OCI-LY7 (cell line): ENCODE measurements at regions not wholly inside any gene's neighbourhood (a gene's known extent, or its start where the extent isn't known, plus 50 kb on each side); places are given as distances from the start of the nearest gene placed in this dataset.

Source experiments
- CTCF ChIP-seq: fragments of 200-600 bp; sonication (generic); conservative IDR thresholded peaks from 2 replicates; pipeline ENCODE4 v1.5.1; 2014; ENCODE audit warnings: mild to moderate bottlenecking, antibody characterized with exemption, low read length, moderate library complexity, mixed read lengths
- EZH2phosphoT487 ChIP-seq: fragments of 200-600 bp; sonication (generic); IDR thresholded peaks from 2 replicates; pipeline ENCODE4 v1.6.1; 2018; ENCODE audit warnings: low read depth, borderline replicate concordance, mild to moderate bottlenecking, mixed run types, antibody characterized with exemption, low read length, moderate library complexity, mixed read lengths

- TF ChIP-seq CTCF (no peak), EZH2phosphoT487 (no peak)
Observed at GRCh38 chr14:89468566-89468965, 51.5 kb upstream of the FOXN3 start.
